ENCODE measurements at regions not wholly inside any gene's neighbourhood (a gene's known extent, or its start where the extent isn't known, plus 50 kb on each side); places are given as distances from the start of the nearest gene placed in this dataset.
A peak's percentile ranks its signal among the peaks of the same experiment; 100 is the strongest.

DNA sequence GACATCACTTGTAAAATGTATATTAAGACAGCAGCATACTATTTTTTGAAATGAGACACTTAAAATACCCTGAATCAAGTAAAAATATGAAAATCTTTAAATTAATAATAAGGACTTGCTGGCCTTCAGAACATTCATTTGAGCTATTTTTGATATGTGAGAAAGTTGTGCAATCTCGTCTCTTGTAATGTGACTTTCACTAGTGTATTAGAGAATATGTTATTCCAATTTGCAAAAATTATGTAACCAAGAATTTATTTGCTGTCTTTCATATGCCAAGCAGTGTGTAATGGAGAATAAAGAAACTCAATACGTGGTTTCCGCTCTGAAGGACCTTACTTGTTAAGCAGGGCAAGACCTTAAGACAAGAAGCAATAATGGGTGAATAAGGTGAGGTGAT, 375.0 kb upstream of the RUNX1 start:
- DNase-seq (ENCODE audit: low spot score), result no peak

DNA sequence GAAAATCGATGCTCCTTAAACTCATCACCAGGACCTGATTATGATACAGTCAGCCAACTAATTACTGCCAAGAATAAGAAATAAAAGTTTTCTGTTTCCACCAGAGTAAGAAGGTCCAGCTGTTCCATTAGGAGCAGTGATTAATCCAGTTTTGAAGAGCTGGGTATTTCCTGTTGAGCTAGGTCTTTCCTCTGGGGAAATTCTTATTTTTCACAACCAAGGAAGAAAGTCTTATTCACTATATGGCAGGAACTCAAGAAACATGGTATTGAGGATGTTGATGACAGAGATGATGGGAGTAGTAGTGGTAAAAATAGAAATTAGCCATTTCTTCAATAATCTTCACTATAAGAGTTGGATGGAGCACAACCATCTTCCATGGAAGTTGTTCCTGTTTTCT, 374.6 kb upstream of the RUNX1 start:
- DNase-seq (ENCODE audit: low spot score), result no peak

DNA sequence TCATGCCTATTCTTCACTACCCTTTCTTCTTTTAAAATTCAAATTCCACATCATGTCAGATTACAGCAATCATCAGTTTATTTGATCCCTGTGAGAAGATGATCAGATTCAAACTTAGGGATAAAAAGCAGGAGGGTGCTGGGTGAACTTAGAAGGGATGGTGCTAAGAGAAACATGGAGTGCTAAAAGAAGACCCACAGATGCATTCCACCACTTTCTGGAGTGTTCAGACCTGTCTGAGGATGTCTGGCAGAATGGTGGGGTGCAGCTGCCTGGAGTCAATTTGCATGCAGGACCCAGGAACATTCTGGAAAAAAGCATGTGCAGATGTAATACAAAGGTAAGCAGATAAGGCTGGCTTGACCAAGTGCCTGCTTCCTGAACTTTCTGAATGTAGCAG, 372.9 kb upstream of the RUNX1 start:
- DNase-seq (ENCODE audit: low spot score), result no peak

DNA sequence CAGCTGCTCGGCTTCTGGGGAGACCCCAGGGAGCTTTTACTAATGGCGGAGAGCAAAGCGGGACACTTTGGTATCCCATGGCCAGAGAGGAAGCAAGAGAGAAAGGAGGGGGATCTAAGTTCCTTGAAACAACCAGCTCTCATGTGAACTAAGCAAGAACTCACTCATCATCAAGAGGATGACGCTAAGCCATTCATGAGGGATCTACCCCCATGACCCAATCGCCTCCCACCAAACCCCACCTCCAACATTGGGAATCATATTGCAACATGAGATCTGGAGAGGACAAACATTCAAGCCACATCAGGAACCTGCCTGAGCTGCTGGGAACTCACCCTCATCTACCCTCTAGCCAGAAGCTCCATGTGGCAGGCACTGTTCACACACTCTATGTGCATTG, 372.1 kb upstream of the RUNX1 start:
- no peak for DNase-seq (ENCODE audit: low spot score)

DNA sequence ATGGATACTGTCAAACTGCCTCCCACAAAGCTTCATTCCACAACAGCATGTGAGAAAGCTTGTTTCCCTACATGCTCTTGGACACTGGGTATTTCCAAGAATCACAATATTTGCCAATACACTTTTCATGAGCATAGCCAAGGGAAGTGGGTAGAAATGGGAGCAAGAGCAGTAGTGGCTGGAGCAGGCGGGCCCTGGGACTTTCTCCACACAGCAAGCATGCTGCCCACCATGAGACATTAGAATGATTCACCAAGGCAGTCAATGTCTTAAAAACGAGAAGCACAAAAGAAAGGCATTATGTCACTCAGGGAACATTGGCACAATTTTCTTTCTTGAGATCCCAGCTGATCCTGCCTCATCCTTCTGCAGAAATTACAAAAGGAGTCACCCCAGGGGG, 371.6 kb upstream of the RUNX1 start:
- DNase-seq (ENCODE audit: low spot score), result no peak

DNA sequence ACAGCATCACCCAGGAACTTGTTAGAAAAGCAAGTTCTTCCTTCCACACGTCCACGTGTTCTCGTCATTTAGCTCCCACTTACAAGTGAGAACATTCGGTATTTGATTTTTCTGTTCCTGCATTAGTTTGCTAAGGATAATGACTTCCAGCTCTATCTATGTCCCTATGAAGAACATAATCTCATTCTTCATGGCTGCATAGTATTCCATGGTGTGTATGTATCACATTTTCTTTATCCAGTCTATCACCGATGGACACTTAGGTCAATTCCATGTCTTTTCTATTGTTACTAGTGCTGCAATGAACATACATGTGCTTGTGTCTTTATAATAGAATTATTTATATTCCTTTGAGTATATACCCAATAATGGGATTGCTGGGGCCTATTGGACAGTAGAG, 368.7 kb upstream of the RUNX1 start:
- DNase-seq (ENCODE audit: low spot score), result no peak

DNA sequence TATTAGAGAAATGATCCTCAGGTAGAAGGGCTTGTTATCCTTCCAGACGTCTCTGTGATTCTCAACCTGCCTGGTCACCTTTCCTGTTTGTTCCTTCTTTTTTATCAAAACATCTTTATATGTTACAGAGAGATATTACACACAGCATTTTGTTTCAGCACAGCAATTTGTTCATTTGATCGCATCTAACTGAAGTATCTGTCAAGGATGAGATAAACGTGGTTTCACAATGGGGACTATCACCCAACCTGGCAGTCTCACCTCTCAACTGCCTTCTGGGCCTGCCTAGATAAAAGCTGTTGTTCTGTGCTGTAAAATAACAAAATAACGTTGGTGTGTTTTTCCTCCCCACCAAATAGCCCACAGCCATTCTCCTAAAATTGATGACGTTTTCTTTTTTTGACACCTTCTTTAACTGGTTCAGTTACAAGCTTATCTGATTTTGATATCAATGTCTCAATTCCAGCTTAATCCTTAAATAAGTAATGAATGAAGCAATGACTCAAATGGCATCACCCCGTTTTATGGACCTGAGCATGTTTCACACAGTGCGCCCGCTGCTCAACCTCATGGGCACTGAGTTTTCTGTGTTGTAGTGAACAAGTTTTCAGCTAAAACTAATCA, 367.9 kb upstream of the RUNX1 start:
- DNase-seq (ENCODE audit: low spot score), result no peak

DNA sequence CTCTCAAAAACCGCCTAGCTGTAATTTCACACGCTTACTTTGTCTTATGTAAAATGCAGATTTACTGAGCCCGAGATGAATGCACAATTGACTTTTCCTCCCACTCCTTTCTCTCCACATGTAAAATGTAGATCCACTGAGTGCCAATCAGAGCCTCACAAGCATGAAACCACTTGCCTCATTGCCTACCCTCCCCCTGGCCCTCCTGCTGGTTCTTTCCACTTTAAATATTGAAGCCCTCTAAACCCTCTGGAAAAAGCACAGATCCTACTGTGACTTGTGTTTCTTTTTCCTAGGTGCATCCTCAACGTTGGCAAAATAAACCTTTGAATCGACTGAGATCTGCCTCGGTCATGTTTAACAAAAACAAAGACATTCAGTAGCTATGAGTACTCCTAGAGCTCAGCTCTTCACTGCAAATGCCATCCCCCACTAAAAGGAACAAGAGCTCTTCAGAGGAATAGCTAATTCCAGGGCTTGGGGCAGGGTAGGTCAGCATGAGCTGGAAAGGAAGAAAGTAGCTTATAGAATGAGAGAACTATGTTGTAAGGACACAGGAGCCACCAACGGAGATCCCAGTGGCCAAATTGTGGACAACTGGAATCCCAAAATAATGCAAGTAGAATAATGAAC, 365.5 kb upstream of the RUNX1 start:
- no peak for DNase-seq (ENCODE audit: low spot score)

DNA sequence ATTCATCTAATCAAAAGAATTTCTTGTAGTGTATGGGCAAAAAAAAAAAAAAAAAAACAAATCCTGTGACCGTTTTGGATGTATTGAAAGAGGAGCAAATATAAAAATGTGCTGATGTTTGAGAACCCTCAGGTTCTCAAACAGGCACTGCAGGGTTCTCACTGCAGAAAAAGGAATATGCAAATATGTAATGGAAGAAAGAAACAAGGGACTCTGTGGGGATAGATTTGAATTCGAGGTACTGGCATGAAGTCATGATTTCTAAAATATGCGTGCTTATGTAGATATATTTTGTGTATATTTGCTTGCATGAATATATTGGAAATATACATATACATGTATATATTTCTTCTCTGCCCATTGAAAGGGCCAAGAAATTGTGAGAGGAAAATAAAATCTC, 365.0 kb upstream of the RUNX1 start:
- DNase-seq (ENCODE audit: low spot score), result no peak

DNA sequence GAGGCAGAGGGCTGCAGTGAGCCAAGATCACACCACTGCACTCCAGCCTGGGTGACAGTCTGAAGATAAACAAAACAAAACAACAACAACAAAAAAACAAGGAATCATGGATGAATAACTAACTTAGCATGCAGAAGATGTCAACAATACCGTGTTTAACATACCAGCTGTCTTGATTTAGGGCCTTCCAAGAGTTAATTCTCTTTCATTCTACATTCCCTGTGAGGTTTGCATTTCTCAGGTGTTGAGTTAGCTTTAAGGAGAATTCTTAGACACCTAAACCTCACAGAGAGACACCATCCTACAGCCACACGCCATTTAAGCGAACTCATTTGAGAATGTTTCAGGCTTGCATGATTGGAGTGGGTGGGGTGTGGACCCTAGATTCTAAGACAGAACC, 363.1 kb upstream of the RUNX1 start:
- no peak for DNase-seq (ENCODE audit: low spot score)

DNA sequence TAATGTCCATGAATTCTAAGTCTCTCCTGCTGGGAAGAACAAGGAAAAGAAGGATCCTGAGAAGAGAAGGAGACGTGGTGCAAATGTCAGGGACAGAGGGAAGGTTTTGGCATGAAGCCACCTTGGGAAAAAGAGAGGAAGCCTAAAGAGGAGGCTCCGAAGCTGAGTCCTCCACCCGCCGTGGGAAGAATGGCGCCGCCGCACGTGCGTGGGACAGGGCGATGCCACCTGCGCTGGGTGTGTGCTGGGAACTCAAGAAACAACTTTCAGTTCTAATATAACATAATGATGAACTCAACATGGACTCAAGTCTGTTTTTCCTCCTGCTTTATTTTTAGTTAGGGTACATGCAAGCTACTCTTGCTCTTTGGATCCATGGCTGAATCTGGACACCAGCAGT, 362.3 kb upstream of the RUNX1 start:
- DNase-seq (ENCODE audit: low spot score), result no peak

DNA sequence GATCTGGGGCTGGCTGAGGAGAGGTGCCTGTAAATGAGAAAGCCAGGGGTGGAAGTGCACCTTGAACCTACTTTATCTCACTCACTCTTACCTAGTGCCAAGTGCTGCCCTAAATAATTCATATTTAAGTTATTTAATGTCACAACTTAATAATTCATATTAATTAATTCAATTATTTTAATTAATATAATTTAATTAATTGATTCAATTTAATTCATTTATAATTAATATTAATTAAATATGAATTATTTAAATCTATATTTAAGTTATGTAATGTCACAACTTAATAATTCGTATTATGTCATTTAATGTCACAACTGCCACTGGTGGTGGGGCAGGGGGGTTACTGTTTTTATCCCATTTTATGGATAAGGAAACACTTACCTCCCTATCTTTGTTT, 361.6 kb upstream of the RUNX1 start:
- DNase-seq (ENCODE audit: low spot score), result no peak

DNA sequence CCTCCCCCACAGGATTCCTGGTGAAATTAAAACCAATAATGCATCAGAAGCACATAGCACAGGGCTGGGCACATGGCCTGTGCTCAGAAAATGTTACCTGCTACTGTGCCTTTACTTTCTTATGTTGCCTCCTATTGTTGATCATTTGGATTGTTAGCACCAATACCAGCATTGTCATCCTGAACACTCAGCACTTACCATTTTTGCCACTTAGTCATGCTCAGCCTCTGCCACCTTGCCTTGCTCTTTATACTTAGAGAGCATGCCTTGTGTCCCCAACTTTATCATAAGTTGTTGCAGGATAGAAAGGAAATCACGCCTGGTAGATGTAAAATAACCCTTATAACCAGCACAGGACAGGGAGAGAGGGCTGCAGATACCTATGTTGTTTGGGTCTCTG, 361.0 kb upstream of the RUNX1 start:
- no peak for DNase-seq (ENCODE audit: low spot score)

DNA sequence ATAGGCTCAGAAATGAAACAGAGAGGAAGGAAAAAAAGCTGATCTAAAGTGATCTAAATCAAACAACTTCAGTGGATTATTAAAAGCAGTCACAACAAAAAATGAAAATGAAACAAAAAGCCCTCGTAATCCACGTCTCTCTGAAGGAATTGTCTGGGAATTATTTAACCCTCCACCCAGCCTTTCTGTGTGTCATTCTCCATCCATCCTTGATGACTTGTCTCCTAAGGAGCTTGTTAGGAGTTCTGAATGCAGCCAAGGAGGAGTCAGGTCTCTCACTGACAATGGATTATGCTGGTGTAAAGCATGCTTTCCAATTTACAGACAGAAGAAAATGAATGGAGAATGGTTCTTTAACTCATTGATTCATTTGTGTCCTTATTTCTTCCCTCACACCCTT, 359.3 kb upstream of the RUNX1 start:
- DNase-seq (ENCODE audit: low spot score), result no peak

DNA sequence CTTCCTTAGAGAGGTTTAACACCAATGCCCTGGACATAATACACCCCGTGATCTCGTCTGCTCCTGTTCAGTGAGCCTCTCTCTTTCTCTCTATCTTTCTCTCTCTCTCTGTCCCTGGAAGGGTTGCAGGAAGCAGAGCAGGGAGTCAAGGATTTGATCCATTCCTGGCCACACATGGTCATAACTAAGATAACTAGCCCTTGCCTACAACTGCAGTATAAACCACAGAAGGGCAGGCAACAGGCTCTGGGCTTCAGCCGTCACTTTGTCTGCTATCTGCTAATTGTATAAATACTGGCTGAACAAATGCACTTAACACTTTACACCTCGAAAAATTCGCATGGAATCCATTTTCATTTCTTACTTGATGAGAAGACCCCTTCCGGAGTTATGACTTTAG, 357.5 kb upstream of the RUNX1 start:
- no peak for DNase-seq (ENCODE audit: low spot score)

DNA sequence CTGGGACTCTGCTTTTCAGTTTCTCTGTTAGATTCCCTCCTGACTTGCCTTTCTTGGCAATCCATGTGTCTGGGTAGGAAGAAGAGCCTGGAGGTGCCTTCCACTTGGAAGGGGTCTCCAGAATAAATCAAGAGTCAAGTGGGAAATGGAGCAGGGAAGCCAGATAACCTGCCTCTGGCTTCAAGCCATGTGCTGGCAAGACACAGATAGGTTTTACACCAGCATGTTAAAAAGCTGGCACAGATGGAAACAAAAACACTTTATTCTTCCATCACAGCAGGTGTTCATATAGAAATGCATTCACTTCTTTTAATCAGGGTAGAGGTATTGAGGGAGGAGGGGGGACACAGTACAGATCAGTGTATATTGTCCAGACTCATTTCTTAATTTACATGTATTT, 356.9 kb upstream of the RUNX1 start:
- DNase-seq (ENCODE audit: low spot score), result no peak

DNA sequence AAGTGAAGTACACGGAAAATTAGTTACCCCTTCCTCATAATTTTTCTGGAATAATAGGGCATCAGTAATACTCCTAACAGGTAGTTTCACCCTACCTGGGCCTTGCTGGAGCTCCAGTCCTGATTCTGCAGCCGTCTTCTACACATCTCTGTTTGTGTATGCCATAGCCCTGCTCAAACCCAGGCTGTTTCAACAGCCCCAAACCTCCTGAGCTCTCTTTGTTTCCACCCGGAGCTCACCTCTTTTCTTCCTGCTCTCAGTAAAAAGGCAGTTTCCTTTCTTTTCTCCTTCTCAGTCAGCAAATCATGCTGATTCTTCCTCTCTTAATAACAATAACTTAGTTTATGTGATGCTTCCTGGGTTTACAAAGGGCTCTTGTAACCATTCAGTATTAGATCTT, 355.1 kb upstream of the RUNX1 start:
- DNase-seq (ENCODE audit: low spot score), result no peak

DNA sequence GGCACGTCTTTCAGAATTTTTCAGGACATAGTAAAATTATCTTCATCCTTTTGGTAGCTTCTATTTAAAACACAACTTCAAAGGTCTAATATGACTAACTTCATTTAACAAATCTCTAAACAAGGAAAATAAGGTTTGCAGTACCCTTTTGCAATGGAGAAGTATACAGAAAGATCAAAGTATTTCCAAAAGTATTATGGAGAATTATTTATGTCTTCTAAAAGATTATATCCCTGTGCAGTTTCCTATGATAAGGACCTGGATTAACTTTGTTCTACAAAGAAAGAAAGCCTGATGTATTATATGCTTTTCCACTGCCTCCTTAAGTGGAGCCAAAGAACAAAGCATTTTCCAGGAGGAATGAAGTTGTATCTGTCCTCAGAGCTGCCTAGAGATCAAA, 353.0 kb upstream of the RUNX1 start:
- no peak for DNase-seq (ENCODE audit: low spot score)

DNA sequence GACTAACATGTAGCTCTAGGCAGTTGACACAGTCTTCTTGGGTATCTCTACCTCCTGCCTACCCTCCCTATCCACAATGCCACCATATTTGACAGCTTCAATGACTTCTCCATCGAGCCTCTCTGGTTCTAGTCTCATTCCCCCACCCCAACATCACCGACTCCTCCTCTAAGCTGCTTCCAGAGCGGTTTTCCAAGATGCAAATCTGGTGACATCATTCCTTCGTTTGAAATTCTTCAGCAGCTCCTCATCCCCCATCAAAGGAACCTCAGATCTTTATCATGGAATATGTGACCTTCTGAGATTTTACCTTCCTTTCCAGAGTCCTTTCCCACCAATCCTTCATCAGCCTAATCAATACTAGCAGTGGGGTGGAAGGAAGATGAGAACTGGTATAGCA, 352.4 kb upstream of the RUNX1 start:
- no peak for DNase-seq (ENCODE audit: low spot score)

DNA sequence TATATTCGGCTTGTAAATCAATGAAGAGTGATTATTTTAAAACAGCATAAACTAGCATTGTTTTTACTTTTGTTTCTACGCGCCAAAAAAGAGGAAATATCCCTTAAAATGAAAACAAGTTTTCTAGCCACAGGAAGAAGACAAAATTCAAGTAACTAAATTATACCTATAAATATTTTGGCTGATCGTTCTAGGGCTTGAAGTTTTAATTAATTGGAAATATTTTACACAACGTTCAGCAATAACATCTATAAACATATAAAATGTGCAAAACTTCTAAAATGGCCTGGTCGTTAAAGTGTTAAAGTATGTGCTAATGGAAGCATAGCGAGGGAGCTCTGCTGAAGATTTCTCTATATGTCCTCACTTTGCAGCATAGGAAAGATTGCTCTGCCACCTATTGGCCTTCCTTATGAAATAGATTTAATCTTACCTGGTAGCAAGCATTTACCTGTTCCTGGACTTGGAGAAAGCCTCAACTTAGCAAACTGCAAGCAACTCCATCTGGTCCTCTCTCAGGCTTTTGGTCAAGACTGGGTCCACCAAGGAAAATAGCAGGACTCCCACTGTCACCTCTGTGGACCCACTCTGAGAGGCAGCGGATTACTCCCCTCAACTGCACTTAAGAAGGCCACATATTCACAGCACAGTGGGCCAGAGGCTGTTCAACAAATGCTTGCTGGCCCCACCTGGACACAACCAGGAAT, 351.3 kb upstream of the RUNX1 start:
- DNase-seq (ENCODE audit: low spot score), result peak; percentile 20

DNA sequence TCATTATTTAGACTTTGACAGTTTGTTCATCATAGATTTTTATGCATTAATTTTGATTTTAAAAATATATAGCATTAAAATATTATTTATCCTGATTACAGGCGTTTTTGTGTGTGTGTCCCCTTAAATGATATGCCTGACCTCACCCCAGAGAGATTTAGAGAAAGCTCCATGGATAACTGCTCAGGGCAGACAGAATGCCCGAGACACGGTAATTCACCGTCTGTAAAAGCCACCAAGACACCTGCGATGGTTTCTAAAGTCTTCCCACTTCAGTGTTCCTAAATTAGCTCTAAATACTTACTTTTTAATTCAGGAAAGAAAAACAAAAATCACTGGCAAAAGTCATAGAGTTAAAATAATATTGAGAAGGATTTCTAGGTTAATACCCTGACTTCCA, 350.6 kb upstream of the RUNX1 start:
- DNase-seq (ENCODE audit: low spot score), result no peak

DNA sequence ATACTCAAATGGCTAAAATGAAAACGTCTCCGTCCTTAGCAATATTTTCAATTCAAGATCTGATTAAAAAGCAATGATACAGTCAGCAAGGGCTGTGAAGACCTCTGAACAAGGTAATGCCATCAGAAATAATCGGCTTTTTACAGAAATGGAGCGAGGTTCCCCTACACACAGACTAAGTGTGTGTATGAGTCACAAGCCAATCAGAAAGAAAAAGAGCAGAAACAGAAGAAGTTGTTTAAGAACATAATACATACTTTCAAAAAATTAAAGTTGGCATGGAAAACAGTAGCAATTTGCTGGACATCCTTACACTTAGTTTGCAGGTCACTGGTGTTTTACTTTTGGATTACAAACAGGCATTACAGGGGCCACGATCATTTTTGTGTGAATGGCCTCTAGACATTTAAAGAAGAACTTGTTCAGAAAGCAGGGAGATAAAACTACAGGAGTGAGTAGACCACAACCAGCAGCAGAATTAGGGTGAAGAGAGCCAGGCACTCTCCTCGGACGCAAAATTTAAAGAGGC, 350.0 kb upstream of the RUNX1 start:
- no peak for DNase-seq (ENCODE audit: low spot score)

DNA sequence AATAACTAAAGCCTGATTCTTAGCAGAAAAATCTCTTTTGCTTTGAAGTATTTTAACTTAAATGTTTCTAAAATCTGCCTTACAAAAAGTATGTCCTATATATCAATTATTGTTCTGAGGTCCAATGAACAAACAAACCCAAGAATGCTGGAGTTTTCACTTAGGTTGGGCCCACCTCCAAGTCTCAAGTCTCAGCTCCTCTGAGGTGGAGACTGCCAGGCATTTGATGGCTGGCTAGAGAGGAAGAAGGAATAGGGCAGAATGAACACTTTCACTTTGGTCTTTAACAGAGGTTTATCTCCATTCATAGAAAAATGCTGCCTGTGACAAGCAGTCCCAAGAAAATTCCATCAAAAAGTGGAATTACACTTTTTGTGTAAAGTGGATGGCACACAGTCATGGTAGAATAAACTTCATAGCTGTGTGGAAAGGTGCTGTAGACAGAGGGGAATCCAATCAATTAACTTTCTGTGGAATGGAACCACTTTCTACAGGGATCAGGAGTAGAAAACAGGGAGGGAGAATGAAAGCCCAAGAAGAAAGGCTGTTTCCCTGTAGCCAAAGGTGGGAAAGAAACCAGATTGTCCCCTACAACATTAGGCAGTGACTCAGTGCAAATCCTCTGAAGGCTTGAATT, 349.4 kb upstream of the RUNX1 start:
- DNase-seq (ENCODE audit: low spot score), result no peak
